ENCODE measurements at regions not wholly inside any gene's neighbourhood (a gene's known extent, or its start where the extent isn't known, plus 50 kb on each side); places are given as distances from the start of the nearest gene placed in this dataset.
A peak's percentile ranks its signal among the peaks of the same experiment; 100 is the strongest.

- no peak overlapping the region for H3K4me3 ChIP-seq (ENCODE audit: low read length)
These were observed 222.9 kb upstream of the ZC3H12C start for GRCh38 chr11:109870297-109870696.

DNA sequence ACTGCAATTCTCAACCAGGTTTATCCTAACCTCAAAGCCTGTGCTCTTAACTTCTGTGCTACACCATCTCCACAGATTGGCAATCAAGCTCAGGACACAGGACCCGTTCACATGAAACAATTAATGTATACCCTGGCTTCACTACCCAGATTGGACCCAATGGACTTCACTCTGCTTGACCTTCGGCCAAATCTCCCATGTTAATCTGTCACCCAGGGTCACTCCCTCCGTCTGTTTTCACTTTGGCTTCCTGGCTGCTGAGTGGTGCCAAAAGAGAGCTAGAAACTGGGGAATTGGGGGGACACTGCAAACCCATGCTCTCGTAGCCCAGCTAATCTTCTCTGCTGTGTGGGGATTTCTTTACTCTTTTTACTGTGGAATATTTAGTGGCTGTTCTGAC lies 216.1 kb upstream of the ZC3H12C start:
- no peak overlapping the region for H3K4me3 ChIP-seq (ENCODE audit: low read length)
- no peak for DNase-seq (ENCODE audit: low read depth, low spot score)

More at GRCh38 chr11:109870297-109870696, 222.9 kb upstream of the ZC3H12C start:
- no peak for DNase-seq (ENCODE audit: low read depth, low spot score)

- no peak overlapping the region for H3K4me3 ChIP-seq (ENCODE audit: low read length)
- DNase-seq (ENCODE audit: low read depth, low spot score) = no peak
These were observed 208.7 kb upstream of the ZC3H12C start for GRCh38 chr11:109884501-109884900.

GRCh38 chr11:109885006-109885405 lies 208.2 kb upstream of the ZC3H12C start:
- no peak for DNase-seq (ENCODE audit: low read depth, low spot score)

DNA sequence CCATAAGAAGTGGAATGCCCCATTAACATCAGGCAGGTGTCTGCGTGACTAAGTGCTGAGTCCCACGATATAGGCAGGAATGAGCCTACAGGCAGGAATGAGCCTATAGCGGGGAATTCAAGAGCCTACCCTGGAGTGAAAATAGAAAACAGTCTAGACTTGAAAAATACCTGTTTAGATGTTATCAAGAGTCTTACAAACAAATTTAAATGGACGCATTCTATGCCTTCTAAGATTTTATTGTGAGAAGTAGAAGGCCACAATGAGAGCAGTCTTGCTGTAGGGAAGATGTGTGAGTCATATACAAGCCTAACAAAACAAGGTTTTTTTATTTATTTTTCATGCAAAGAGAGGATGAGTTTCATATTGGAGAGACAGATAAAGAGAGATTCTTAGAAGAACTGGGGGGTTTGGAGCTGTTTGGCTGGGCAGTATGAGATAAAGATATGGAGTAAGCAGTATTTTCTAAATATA lies 200.8 kb upstream of the ZC3H12C start:
- DNase-seq (ENCODE audit: low read depth, low spot score) = no peak
- H3K4me3 ChIP-seq (ENCODE audit: low read length) = no peak overlapping the region

More at GRCh38 chr11:109885006-109885405, 208.2 kb upstream of the ZC3H12C start:
- no peak overlapping the region for H3K4me3 ChIP-seq (ENCODE audit: low read length)

DNA sequence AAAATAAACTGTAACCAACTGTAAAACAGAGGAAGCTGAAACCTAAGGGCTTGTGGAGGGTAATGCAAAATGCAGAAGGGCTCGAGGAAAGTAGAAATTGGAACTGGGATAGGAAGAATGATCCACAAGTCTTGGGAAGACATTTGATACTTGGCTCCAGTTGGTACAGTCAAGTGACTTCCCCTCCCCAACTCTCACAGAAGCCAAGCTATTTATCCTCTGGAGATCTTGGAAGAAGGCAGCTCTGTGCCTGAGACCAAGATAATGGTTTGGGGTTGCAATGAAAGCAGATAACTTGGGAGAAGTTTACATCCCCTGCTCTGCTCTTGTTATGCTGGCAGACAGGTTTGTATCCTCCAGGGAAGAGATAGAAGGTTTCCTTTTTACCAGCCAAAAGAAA lies 198.9 kb upstream of the ZC3H12C start:
- no peak for DNase-seq (ENCODE audit: low read depth, low spot score)
- no peak overlapping the region for H3K4me3 ChIP-seq (ENCODE audit: low read length)

DNA sequence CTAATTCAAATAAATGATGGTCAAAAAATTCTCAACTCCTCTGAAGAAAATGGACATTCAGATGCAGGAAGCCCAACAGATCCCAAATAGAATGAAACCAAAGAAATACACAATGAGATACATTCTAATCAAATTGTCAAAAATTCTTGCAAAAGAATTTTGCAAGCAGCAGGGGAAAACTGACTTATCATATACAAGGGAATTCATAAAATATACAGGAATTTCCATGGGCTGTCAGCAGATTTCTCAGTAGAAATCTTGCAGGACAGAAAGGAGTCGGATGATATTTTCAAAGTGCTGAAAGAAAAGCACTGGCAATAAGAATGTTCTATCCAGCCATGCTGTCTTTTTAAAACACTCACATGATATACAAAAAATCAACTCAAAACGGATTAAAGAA lies 194.6 kb upstream of the ZC3H12C start:
- H3K4me3 ChIP-seq (ENCODE audit: low read length) = no peak overlapping the region
- no peak for DNase-seq (ENCODE audit: low read depth, low spot score)

DNA sequence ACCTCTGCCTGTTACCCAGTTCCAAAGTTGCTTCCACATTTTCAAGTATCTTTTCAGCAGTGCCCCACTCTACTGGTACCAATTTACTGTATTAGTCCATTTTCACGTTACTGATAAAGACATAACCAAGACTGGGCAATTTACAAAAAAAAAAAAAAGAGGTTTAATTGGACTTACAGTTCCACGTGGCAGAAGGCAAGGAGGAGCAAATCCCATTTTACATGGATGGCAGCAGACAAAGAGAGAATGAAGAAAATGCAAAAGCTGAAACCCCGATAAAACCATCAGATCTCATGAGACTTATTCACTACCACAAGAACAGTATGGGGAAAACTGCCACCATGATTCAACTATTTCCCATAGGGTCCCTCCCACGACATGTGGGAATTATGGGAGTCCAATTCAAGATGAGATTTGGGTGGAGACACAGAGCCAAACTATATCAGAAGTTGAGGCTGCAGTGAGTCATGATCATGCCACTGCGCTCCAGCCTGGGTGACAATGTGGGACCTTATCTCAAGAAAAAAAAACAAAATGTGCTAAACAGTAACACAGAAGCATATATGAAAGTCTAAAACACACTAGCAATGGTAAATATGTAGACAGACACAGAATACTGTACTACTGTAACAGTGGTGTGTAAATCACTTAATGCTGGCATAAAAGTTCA lies 190.3 kb upstream of the ZC3H12C start:
- no peak overlapping the region for H3K4me3 ChIP-seq (ENCODE audit: low read length)
- DNase-seq (ENCODE audit: low read depth, low spot score) = no peak

DNA sequence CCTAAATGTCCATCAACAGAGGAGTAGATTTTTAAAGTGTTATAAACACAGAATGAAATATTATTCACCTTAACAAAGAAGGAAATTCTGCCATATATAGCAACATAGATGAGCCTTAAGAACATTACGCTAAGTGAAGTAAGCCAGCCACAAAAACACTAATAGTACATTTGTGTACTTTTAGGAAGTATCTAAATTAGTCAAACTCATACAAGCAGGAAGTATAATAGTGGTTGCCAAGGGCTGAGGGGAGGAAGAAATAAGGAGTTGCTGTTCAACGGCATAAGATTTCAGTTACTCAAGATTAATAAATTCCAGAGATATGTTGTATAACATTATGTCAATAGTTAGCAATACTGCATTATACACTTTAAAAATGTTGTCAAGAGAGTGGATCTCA lies 181.7 kb upstream of the ZC3H12C start:
- H3K4me3 ChIP-seq (ENCODE audit: low read length) = no peak overlapping the region
- DNase-seq (ENCODE audit: low read depth, low spot score) = no peak

- no peak for DNase-seq (ENCODE audit: low read depth, low spot score)
- no peak overlapping the region for H3K4me3 ChIP-seq (ENCODE audit: low read length)
These were observed 179.2 kb upstream of the ZC3H12C start for GRCh38 chr11:109914038-109914437.

- DNase-seq (ENCODE audit: low read depth, low spot score) = no peak
- H3K4me3 ChIP-seq (ENCODE audit: low read length) = no peak overlapping the region
These were observed 178.2 kb upstream of the ZC3H12C start for GRCh38 chr11:109914809-109915653.

- peak; percentile 8 for DNase-seq (ENCODE audit: low read depth, low spot score)
- H3K4me3 ChIP-seq (ENCODE audit: low read length) = no peak overlapping the region
These were observed 166.3 kb upstream of the ZC3H12C start for GRCh38 chr11:109926941-109927340.

DNA sequence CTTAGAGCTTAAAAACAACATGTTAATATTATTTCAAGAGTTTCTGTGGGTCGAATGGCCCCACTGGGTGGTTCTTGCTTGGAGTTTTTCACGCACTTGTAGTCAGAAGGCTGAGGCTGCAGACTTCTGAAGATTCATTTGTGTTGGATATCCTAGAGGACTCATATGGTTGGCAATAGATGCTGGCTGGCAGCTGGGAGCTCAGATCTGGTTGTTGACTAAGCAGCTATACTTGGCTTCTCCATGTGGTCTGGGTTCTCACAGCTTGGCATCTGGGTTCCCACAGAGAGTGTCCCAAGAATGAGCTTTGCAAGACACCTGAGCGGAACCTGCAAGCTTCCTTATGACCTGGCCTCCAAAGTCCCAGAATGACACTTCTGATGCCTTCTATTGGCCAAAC lies 163.9 kb upstream of the ZC3H12C start:
- no peak for DNase-seq (ENCODE audit: low read depth, low spot score)
- no peak overlapping the region for H3K4me3 ChIP-seq (ENCODE audit: low read length)

GRCh38 chr11:109933126-109933525 lies 160.1 kb upstream of the ZC3H12C start:
- no peak overlapping the region for H3K4me3 ChIP-seq (ENCODE audit: low read length)
- no peak for DNase-seq (ENCODE audit: low read depth, low spot score)

- DNase-seq (ENCODE audit: low read depth, low spot score) = no peak
- no peak overlapping the region for H3K4me3 ChIP-seq (ENCODE audit: low read length)
These were observed 159.0 kb upstream of the ZC3H12C start for GRCh38 chr11:109934151-109934550.

DNA sequence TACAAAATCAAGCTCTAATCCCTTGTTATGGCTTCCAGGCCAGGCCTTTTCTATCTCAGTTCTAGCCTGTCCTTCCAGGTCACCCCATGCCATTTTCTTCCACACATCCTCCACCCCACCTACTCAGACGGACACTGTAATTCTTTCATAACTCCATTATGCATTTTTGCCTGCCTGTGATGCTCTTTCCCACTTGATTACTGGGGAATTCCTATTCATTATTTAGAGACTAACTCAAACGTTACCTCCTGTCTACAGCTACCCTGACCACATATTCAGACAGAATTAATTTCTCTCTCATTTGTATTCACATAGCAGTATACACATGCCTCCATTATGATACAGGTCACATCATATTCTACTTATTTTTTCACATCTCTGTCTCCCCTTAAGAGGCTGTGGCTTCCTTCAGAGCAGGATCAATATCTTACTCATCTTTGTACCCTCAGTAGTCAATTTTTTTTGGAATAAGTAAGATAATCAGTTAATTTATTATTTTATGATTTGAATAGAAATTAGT lies 156.5 kb upstream of the ZC3H12C start:
- no peak for DNase-seq (ENCODE audit: low read depth, low spot score)
- H3K4me3 ChIP-seq (ENCODE audit: low read length) = no peak overlapping the region

DNA sequence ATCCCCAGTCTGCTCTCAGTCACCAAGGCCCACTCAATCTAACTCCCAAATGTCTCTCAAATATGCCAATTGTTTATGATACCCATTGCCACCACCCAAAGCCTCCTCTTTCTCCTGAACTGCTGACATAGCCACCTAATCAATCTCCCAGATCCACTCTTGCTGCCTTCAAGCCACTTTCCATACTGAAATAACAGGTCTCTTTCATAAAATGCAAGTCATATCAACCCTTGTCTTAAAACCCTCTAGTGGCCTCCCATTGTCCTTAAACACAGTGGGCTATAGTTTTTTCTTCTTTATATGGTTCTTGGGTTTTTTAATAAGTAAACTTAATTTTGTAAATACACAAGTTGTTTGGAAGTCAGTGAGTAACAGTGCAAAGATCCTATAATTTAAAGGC lies 155.2 kb upstream of the ZC3H12C start:
- H3K4me3 ChIP-seq (ENCODE audit: low read length) = no peak overlapping the region
- no peak for DNase-seq (ENCODE audit: low read depth, low spot score)

GRCh38 chr11:109939166-109939810 lies 153.9 kb upstream of the ZC3H12C start:
- peak; percentile 43 for DNase-seq (ENCODE audit: low read depth, low spot score)
- H3K4me3 ChIP-seq (ENCODE audit: low read length) = no peak overlapping the region

DNA sequence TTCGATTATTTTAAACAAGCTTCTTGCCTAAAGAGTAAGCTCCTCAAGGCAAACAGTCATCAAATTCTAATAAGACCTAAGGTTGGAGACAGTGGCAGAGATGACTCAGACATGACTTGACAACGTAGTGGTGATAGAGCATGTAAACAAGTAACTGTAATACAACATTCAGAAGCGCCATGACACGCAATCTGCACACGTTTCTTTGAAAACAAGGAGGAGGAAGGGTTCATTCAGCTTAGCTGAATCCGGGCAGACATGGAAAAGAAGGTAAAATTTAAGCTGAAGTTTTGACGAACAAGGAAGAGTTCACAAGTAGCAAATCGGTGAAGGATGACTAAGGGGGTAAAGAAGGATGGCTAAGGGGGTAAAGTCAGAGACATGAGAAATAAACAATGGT lies 152.4 kb upstream of the ZC3H12C start:
- DNase-seq (ENCODE audit: low read depth, low spot score) = no peak
- no peak overlapping the region for H3K4me3 ChIP-seq (ENCODE audit: low read length)

Measured in Jurkat, Clone E6-1 (cell line).